ENCODE measurements at regions not wholly inside any gene's neighbourhood (a gene's known extent, or its start where the extent isn't known, plus 50 kb on each side); places are given as distances from the start of the nearest gene placed in this dataset.

GRCh38 chr2:12110074-12110473 lies 363.6 kb downstream of the LPIN1 start:
- BruUV-seq (replicated peaks) = no TSS peak
- Histone ChIP-seq H4K20me1 (replicated peaks; ENCODE audit: control insufficient read depth, extremely low read depth, insufficient read depth, low read length) (no peaks in the 10 kb centered on the region), H3K4me3 (replicated peaks in 1 of 3; ENCODE audit: insufficient read depth in 1 of 3, low read depth in 1 of 3, low read length in 3 of 3) (no peak overlapping the region), H3K27me3 (ENCODE audit: control insufficient read depth in 2 of 2, insufficient read depth in 2 of 2, low read length in 2 of 2) (no peaks in the 10 kb centered on the region), H3K4me2 (ENCODE audit: insufficient read depth, low read length) (no peak overlapping the region), H3K4me1 (ENCODE audit: control insufficient read depth, extremely low read depth, insufficient read depth, low read length) (no peaks in the 10 kb centered on the region), H3K9ac (replicated peaks; ENCODE audit: extremely low read depth, insufficient read depth, low read length) (no peak overlapping the region), H3K9me1 (replicated peaks; ENCODE audit: control insufficient read depth, extremely low read depth, insufficient read depth, low read length) (no peaks in the 10 kb centered on the region), H3K27ac (ENCODE audit: insufficient read depth, low read depth, low read length) (no peak overlapping the region), H3K36me3 (ENCODE audit: control insufficient read depth in 2 of 2, extremely low read depth in 1 of 2, insufficient read depth in 2 of 2, low read length in 2 of 2) (no peaks in the 10 kb centered on the region), H3K9me3 (replicated peaks; ENCODE audit: control insufficient read depth, insufficient read depth, low read length) (no peaks in the 10 kb centered on the region), H2AFZ (ENCODE audit: low read depth, low read length) (no peak overlapping the region), H3K79me2 (ENCODE audit: control insufficient read depth, insufficient read depth, low read length) (no peaks in the 10 kb centered on the region)
- TF ChIP-seq CTCF (IDR thresholded peaks at IDR 0.05; ENCODE audit: extremely low read depth in 1 of 2, insufficient read depth in 1 of 2, low read depth in 1 of 2, low read length in 2 of 2) (no peak), EZH2 (IDR thresholded peaks at IDR 0.05; ENCODE audit: borderline replicate concordance, low read depth, low read length, severe bottlenecking) (no peak), MAX (IDR thresholded peaks at IDR 0.05; ENCODE audit: insufficient read depth, insufficient read length) (no peak), POLR2A (IDR thresholded peaks at IDR 0.05; ENCODE audit: low read depth, low read length) (no peak), MYC (IDR thresholded peaks at IDR 0.05; ENCODE audit: low read depth, low read length) (no peak)
- dilution Hi-C loops (cut with MboI; ENCODE audit: extremely low pct_ligation_motif_present, low sequenced_read_pairs) (no loop called here), intact Hi-C loops (cut with micrococcal nuclease) (no loop called here)
- DNase-seq (ENCODE audit: low read depth, low spot score) = no peak
- ChIA-PET CTCF (no interaction called here), POLR2A (no interaction called here)
- no peak for FAIRE-seq

GRCh38 chr2:12110481-12110880 lies 364.0 kb downstream of the LPIN1 start:
- no TSS peak for BruUV-seq (replicated peaks)
- Histone ChIP-seq H3K4me1 (ENCODE audit: control insufficient read depth, extremely low read depth, insufficient read depth, low read length) (no peaks in the 10 kb centered on the region), H2AFZ (ENCODE audit: low read depth, low read length) (no peak overlapping the region), H3K4me2 (ENCODE audit: insufficient read depth, low read length) (no peak overlapping the region), H3K9me3 (replicated peaks; ENCODE audit: control insufficient read depth, insufficient read depth, low read length) (no peaks in the 10 kb centered on the region), H3K27ac (ENCODE audit: insufficient read depth, low read depth, low read length) (no peak overlapping the region), H3K36me3 (ENCODE audit: control insufficient read depth in 2 of 2, extremely low read depth in 1 of 2, insufficient read depth in 2 of 2, low read length in 2 of 2) (no peaks in the 10 kb centered on the region), H4K20me1 (replicated peaks; ENCODE audit: control insufficient read depth, extremely low read depth, insufficient read depth, low read length) (no peaks in the 10 kb centered on the region), H3K4me3 (replicated peaks in 1 of 3; ENCODE audit: insufficient read depth in 1 of 3, low read depth in 1 of 3, low read length in 3 of 3) (no peak overlapping the region), H3K9ac (replicated peaks; ENCODE audit: extremely low read depth, insufficient read depth, low read length) (no peak overlapping the region), H3K27me3 (ENCODE audit: control insufficient read depth in 2 of 2, insufficient read depth in 2 of 2, low read length in 2 of 2) (no peaks in the 10 kb centered on the region), H3K79me2 (ENCODE audit: control insufficient read depth, insufficient read depth, low read length) (no peaks in the 10 kb centered on the region), H3K9me1 (replicated peaks; ENCODE audit: control insufficient read depth, extremely low read depth, insufficient read depth, low read length) (no peaks in the 10 kb centered on the region)
- ChIA-PET POLR2A (no interaction called here), CTCF (no interaction called here)
- intact Hi-C loops (cut with micrococcal nuclease) = no loop called here
- dilution Hi-C loops (cut with MboI; ENCODE audit: extremely low pct_ligation_motif_present, low sequenced_read_pairs) = no loop called here
- FAIRE-seq (no peak), DNase-seq (ENCODE audit: low read depth, low spot score) (no peak)
- TF ChIP-seq JUN (IDR thresholded peaks at IDR 0.05; ENCODE audit: borderline replicate concordance, insufficient read depth, insufficient read length, low read depth) (no peak), EZH2 (IDR thresholded peaks at IDR 0.05; ENCODE audit: borderline replicate concordance, low read depth, low read length, severe bottlenecking) (no peak), GATA2 (IDR thresholded peaks at IDR 0.05; ENCODE audit: insufficient read depth, insufficient read length, low read depth, low read length) (no peak), POLR2A (IDR thresholded peaks at IDR 0.05; ENCODE audit: low read depth, low read length) (no peak), MAX (IDR thresholded peaks at IDR 0.05; ENCODE audit: insufficient read depth, insufficient read length) (no peak), POLR2AphosphoS5 (IDR thresholded peaks at IDR 0.05; ENCODE audit: insufficient read depth, low read depth, low read length) (no peak), FOS (IDR thresholded peaks at IDR 0.05; ENCODE audit: borderline replicate concordance, insufficient read depth, low read length) (no peak), CTCF (IDR thresholded peaks at IDR 0.05; ENCODE audit: extremely low read depth in 1 of 2, insufficient read depth in 1 of 2, low read depth in 1 of 2, low read length in 2 of 2) (no peak), MYC (IDR thresholded peaks at IDR 0.05; ENCODE audit: low read depth, low read length) (no peak)

Measured in endothelial cell of umbilical vein (primary cell).